ENCODE measurements at regions not wholly inside any gene's neighbourhood (a gene's known extent, or its start where the extent isn't known, plus 50 kb on each side); places are given as distances from the start of the nearest gene placed in this dataset.
A peak's percentile ranks its signal among the peaks of the same experiment; 100 is the strongest.

DNA sequence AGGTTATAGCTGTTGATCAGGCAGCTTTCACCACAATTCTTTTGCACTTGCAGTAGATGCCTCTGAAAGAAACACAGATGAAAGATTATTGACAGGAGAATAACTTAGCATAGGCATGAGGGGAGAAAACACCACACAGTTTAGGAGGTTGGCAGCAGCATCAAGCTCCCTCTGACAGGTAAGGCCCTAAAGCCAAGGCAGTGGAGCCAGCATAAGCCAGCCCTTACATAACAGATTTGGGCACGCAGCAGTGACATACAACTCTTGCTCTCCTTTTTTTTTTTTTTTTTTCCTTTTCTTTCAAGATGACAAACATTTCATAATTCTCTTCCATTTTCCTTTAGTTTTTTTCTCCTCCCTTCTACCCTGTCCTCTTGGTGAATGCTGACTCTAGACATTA, 257.6 kb upstream of the ADAMTSL1 start:
- H3K27ac ChIP-seq = no peak overlapping the region
- TF ChIP-seq ZFX (IDR thresholded peaks at IDR 0.05) = no peak

DNA sequence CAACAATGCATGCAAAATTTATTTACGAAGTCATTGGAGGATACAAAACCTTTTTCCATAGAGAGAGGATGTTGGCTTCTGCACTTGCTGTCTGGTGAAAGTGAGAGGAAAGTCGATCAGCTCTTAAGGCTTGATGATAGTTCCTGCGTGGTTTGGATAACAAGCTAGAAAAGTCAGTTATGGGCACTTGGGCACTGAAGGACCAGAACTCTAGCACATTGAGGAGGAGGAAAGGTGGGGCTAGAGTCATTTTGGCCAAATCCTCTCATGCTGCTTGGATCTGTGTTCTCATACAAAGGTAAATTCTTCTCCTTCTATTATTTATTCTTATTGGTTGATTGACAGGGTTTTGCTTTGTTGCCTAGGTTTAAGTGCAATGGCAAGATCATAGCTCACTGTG, 245.9 kb upstream of the ADAMTSL1 start:
- no peak for TF ChIP-seq CTCF (conservative IDR thresholded peaks at IDR 0.05)
- TF ChIP-seq ZFX (IDR thresholded peaks at IDR 0.05) = no peak
- no peak overlapping the region for H3K27ac ChIP-seq

DNA sequence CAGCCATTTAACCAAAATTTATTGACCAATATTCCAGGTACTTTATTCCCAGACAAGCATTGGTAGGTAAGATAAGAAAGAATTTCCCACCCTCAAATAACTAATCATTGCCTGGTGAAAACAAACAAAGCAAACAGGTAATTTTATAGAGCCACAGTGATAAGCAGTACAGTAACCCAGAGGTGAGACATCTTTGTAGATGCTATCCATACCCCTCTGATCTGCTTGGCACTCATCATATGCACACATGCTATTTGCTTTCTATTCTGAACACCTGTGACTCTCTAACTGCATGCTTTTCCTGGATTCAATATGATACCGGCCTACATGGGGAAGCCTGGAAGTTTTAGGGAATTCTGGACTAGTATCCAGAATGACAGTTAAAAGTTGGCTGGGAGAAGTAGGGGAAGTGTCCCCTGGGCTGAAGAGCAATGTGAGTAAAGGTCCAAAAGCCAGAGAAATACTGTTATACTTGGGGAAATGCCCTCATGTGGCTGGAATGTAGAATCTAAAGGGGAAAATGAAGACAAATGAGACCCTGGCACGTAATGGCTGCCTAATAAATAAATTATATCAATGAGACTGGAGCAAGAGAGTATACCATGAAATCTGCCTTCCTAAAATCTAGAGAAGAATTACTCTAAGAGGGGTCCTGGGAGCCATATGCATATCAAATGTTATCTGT, 243.8 kb upstream of the ADAMTSL1 start:
- no peak for TF ChIP-seq CTCF (conservative IDR thresholded peaks at IDR 0.05)
- no peak for TF ChIP-seq ZFX (IDR thresholded peaks at IDR 0.05)
- H3K27ac ChIP-seq = no peak overlapping the region

GRCh38 chr9:18233311-18233710, 240.6 kb upstream of the ADAMTSL1 start:
- no peak overlapping the region for H3K27ac ChIP-seq
- TF ChIP-seq CTCF (conservative IDR thresholded peaks at IDR 0.05) (no peak), ZFX (IDR thresholded peaks at IDR 0.05) (no peak)

- no peak overlapping the region for H3K27ac ChIP-seq
- TF ChIP-seq ZFX (IDR thresholded peaks at IDR 0.05) (no peak), CTCF (conservative IDR thresholded peaks at IDR 0.05) (no peak)
Observed at GRCh38 chr9:18233776-18234445, 240.0 kb upstream of the ADAMTSL1 start.

- TF ChIP-seq ZFX (IDR thresholded peaks at IDR 0.05) = no peak
- H3K27ac ChIP-seq = no peak overlapping the region
Observed at GRCh38 chr9:18235181-18235908, 238.6 kb upstream of the ADAMTSL1 start.

- H3K27ac ChIP-seq = no peak overlapping the region
- TF ChIP-seq CTCF (conservative IDR thresholded peaks at IDR 0.05) = no peak
- no peak for TF ChIP-seq ZFX (IDR thresholded peaks at IDR 0.05)
Observed at GRCh38 chr9:18236336-18236735, 237.6 kb upstream of the ADAMTSL1 start.

DNA sequence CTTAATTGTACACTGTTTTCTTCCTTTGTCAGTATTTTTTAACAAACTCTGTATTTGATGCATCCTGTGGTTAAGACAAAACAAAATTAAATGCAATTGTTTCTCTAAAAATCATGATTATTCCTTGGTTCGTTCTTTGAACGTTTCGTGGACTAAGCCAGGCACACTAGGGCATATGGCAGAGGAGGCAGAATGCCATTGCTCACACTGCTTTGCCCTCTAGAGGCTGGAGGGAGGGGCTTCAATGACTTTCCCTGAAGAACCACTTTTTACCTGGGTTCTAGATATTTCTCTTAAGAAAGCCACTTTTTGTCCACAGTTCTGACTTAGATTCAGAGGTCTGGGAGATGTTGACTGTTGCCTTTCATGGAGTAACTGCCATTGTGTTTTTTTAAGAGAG, 236.2 kb upstream of the ADAMTSL1 start:
- TF ChIP-seq CTCF (conservative IDR thresholded peaks at IDR 0.05) (peak; percentile 13), ZFX (IDR thresholded peaks at IDR 0.05) (no peak)
- no peak overlapping the region for H3K27ac ChIP-seq

All from C4-2B (cell line).